IMR-90 (cell line): ENCODE measurements at regions not wholly inside any gene's neighbourhood (a gene's known extent, or its start where the extent isn't known, plus 50 kb on each side); places are given as distances from the start of the nearest gene placed in this dataset.

ENCODE experiments used
- ATAC-seq: fragments of 200-7000 bp; cut with Tn5 transposase; 2 replicates; pipeline ENCODE4 v1.9.1; 2020; ENCODE audit warnings: low read depth, mild to moderate bottlenecking, moderate library complexity
- BruUV-seq: library from RNA; stranded (reverse); fragments of 400-500 nt; replicated peaks from 2 replicates; lab custom pipeline; 2021; lab: Mats Ljungman, UMichigan
- CTCF ChIA-PET: fragments of 300-600 bp; formaldehyde crosslinking; extraction: SDS; loops from one replicate; lab custom pipeline; 2021; ENCODE audit warnings: antibody characterized with exemption; lab: Yijun Ruan, JAX
- POLR2A ChIA-PET: fragments of 300-600 bp; sonication (Branson Sonifier 250); formaldehyde crosslinking; loops from one replicate; lab custom pipeline; 2022; ENCODE audit warnings: antibody characterized with exemption; ENCODE audit not compliant: unreplicated experiment; lab: Charles Lee
- DNase-seq: peaks from one replicate; pipeline ENCODE4 v3.0.0; 2013
- H2AFZ ChIP-seq: replicated peaks from 2 replicates; pipeline ENCODE3; 2013; ENCODE audit warnings: low read length, mild to moderate bottlenecking; ENCODE audit not compliant: poor library complexity
- H2AK5ac ChIP-seq: 2 replicates; pipeline ENCODE4 v1.6.1; 2013; ENCODE audit warnings: low read depth, low read length, inconsistent platforms
- H2AK9ac ChIP-seq: replicated peaks from 2 replicates; pipeline ENCODE3; 2013; ENCODE audit warnings: mild to moderate bottlenecking, low read depth, low read length, moderate library complexity; ENCODE audit not compliant: poor library complexity
- H2BK120ac ChIP-seq: 2 replicates; pipeline ENCODE4 v1.6.1; 2013; ENCODE audit warnings: low read depth, low read length, inconsistent platforms
- H2BK15ac ChIP-seq: 3 replicates; pipeline ENCODE4 v1.6.1; 2013; ENCODE audit warnings: low read depth, low read length, inconsistent platforms
- H2BK20ac ChIP-seq: 2 replicates; pipeline ENCODE4 v1.6.1; 2013; ENCODE audit warnings: low read depth, mild to moderate bottlenecking, inconsistent platforms, low read length, moderate library complexity
- H2BK5ac ChIP-seq: 2 replicates; pipeline ENCODE4 v1.6.1; 2013; ENCODE audit warnings: mild to moderate bottlenecking, low read depth, low read length, inconsistent platforms; ENCODE audit not compliant: poor library complexity, severe bottlenecking
- H3K14ac ChIP-seq: replicated peaks from 2 replicates; pipeline ENCODE4 v1.6.1; 2013; ENCODE audit warnings: low read depth, low read length, inconsistent platforms
- H3K18ac ChIP-seq: 2 replicates; pipeline ENCODE4 v1.6.1; 2013; ENCODE audit warnings: low read depth, low read length, control low read depth
- H3K23ac ChIP-seq: 2 replicates; pipeline ENCODE4 v1.6.1; 2013; ENCODE audit warnings: low read depth, low read length, inconsistent platforms
- H3K27ac ChIP-seq: 2 replicates; pipeline ENCODE4 v1.5.1; 2013; ENCODE audit warnings: mild to moderate bottlenecking, control low read depth, low read length; ENCODE audit not compliant: insufficient read depth
- H3K27me3 ChIP-seq: 2 replicates; pipeline ENCODE4 v1.6.1; 2013; ENCODE audit warnings: low read length; ENCODE audit not compliant: control insufficient read depth, insufficient read depth
- H3K36me3 ChIP-seq: 2 replicates; pipeline ENCODE4 v1.6.1; 2013; ENCODE audit warnings: low read length, mixed read lengths; ENCODE audit not compliant: control insufficient read depth, insufficient read depth
- H3K4ac ChIP-seq: 2 replicates; pipeline ENCODE4 v1.6.1; 2013; ENCODE audit warnings: low read depth, low read length, inconsistent platforms
- H3K4me1 ChIP-seq: 2 replicates; pipeline ENCODE4 v1.6.1; 2013; ENCODE audit warnings: low read length, mixed read lengths; ENCODE audit not compliant: control insufficient read depth, insufficient read depth
- H3K4me2 ChIP-seq: 2 replicates; pipeline ENCODE4 v1.6.1; 2013; ENCODE audit warnings: low read depth, mild to moderate bottlenecking, control low read depth, low read length, moderate library complexity
- H3K4me3 ChIP-seq: 2 replicates; pipeline ENCODE4 v1.5.1; 2013; ENCODE audit warnings: low read depth, mild to moderate bottlenecking, control low read depth, low read length, moderate library complexity; ENCODE audit not compliant: insufficient read depth
- H3K56ac ChIP-seq: 2 replicates; pipeline ENCODE4 v1.6.1; 2013; ENCODE audit warnings: low read length, inconsistent platforms; ENCODE audit not compliant: insufficient read depth; ENCODE audit errors: extremely low read depth
- H3K79me1 ChIP-seq, 2 experiments: 2 replicates each; pipeline ENCODE4 v1.6.1; 2013; ENCODE audit warnings: low read length in 2 of 2, inconsistent platforms in 1 of 2, low read depth in 1 of 2
- H3K9ac ChIP-seq: 2 replicates; pipeline ENCODE4 v1.6.1; 2013; ENCODE audit warnings: low read depth, low read length, control low read depth
- H3K9me1 ChIP-seq: 2 replicates; pipeline ENCODE4 v1.6.1; 2013; ENCODE audit warnings: low read length, inconsistent platforms; ENCODE audit not compliant: insufficient read depth
- H3K9me3 ChIP-seq: 2 replicates; pipeline ENCODE4 v1.6.1; 2013; ENCODE audit warnings: low read length; ENCODE audit not compliant: control insufficient read depth, insufficient read depth
- H4K20me1 ChIP-seq: 2 replicates; pipeline ENCODE4 v1.6.1; 2013; ENCODE audit warnings: low read length, inconsistent platforms; ENCODE audit not compliant: insufficient read depth
- H4K5ac ChIP-seq: 2 replicates; pipeline ENCODE4 v1.6.1; 2013; ENCODE audit warnings: mild to moderate bottlenecking, low read depth, low read length, control low read depth
- H4K8ac ChIP-seq, 2 experiments: 2 replicates each; pipeline ENCODE4 v1.6.1; 2013; ENCODE audit warnings: low read depth in 2 of 2, low read length in 2 of 2, control low read depth in 1 of 2, inconsistent platforms in 1 of 2
- H4K91ac ChIP-seq: 2 replicates; pipeline ENCODE4 v1.6.1; 2013; ENCODE audit warnings: low read depth, low read length, inconsistent platforms; ENCODE audit not compliant: insufficient read depth
- BHLHE40 ChIP-seq: fragments of 150-350 bp; IDR thresholded peaks from 2 replicates; pipeline ENCODE4 v1.6.1; 2016; ENCODE audit warnings: mild to moderate bottlenecking, low read depth, low read length
- CEBPB ChIP-seq: IDR thresholded peaks from 2 replicates; pipeline ENCODE4 v1.6.1; 2012; ENCODE audit warnings: low read depth, low read length, improper control_type of control experiment
- CHD1 ChIP-seq: IDR thresholded peaks from 2 replicates; pipeline ENCODE4 v1.6.1; 2012; ENCODE audit warnings: low read depth, low read length, improper control_type of control experiment
- CTCF ChIP-seq: conservative IDR thresholded peaks from 2 replicates; pipeline ENCODE4 v1.5.1; 2012; ENCODE audit warnings: mild to moderate bottlenecking, low read depth, low read length, improper control_type of control experiment
- ELK1 ChIP-seq: fragments of 150-350 bp; IDR thresholded peaks from 2 replicates; pipeline ENCODE4 v1.6.1; 2016; ENCODE audit warnings: low read depth, mild to moderate bottlenecking, low read length, moderate library complexity, borderline replicate concordance
- FOS ChIP-seq: fragments of 150-350 bp; IDR thresholded peaks from 2 replicates; pipeline ENCODE4 v1.6.1; 2016; ENCODE audit warnings: low read depth, low read length
- MAFK ChIP-seq: IDR thresholded peaks from 2 replicates; pipeline ENCODE4 v1.6.1; 2012; ENCODE audit warnings: low read depth, low read length, improper control_type of control experiment
- MAZ ChIP-seq: IDR thresholded peaks from 2 replicates; pipeline ENCODE4 v1.6.1; 2012; ENCODE audit warnings: low read depth, mild to moderate bottlenecking, low read length, improper control_type of control experiment, moderate library complexity, borderline replicate concordance
- MXI1 ChIP-seq: IDR thresholded peaks from 2 replicates; pipeline ENCODE4 v1.6.1; 2012; ENCODE audit warnings: low read depth, mild to moderate bottlenecking, low read length, moderate library complexity, borderline replicate concordance
- NFE2L2 ChIP-seq: fragments of 150-350 bp; IDR thresholded peaks from 2 replicates; pipeline ENCODE4 v1.6.1; 2016; ENCODE audit warnings: low read depth, mild to moderate bottlenecking, low read length
- POLR2A ChIP-seq: IDR thresholded peaks from 2 replicates; pipeline ENCODE4 v1.6.1; 2012; ENCODE audit warnings: mild to moderate bottlenecking, low read depth, low read length
- RAD21 ChIP-seq: IDR thresholded peaks from 2 replicates; pipeline ENCODE4 v1.6.1; 2012; ENCODE audit warnings: low read length, improper control_type of control experiment
- RCOR1 ChIP-seq: IDR thresholded peaks from 2 replicates; pipeline ENCODE4 v1.6.1; 2012; ENCODE audit warnings: mild to moderate bottlenecking, low read length, improper control_type of control experiment; ENCODE audit not compliant: insufficient replicate concordance
- RFX5 ChIP-seq: IDR thresholded peaks from 2 replicates; pipeline ENCODE4 v1.8.0; 2012; ENCODE audit warnings: low read depth, mild to moderate bottlenecking, low read length, moderate library complexity
- SMC3 ChIP-seq: fragments of 150-350 bp; IDR thresholded peaks from 2 replicates; pipeline ENCODE4 v1.6.1; 2016; ENCODE audit warnings: low read depth, mild to moderate bottlenecking, antibody characterized with exemption, low read length, moderate library complexity
- USF2 ChIP-seq: fragments of 150-350 bp; IDR thresholded peaks from 2 replicates; pipeline ENCODE4 v1.6.1; 2017; ENCODE audit warnings: mild to moderate bottlenecking, antibody characterized with exemption, low read length, low read depth
- WGBS, 2 experiments: methylation state at CpG; one replicate each; pipeline versions ENCODE4 v1.1.5 to v1.1.7; 2013; ENCODE audit warnings: missing lambda C conversion rate in 2 of 2; ENCODE audit not compliant: insufficient read length in 1 of 2; ENCODE audit errors: extremely low coverage in 2 of 2; 5-methylcytosine and 5-hydroxymethylcytosine counted together
- dilution Hi-C: fragments of 300-500 bp; cut with HindIII; formaldehyde crosslinking; loops from one replicate; pipeline ENCODE4 v1.14.3; 2018; ENCODE audit warnings: low sequenced_read_pairs; ENCODE audit not compliant: unreplicated experiment
- in situ Hi-C: fragments of 300-500 bp; cut with MboI; formaldehyde crosslinking; loops from 3 replicates; pipeline ENCODE4 v1.14.3; 2019; ENCODE audit warnings: low sequenced_read_pairs, inconsistent platforms, mixed read lengths
- intact Hi-C: fragments of 100-400 bp; cut with micrococcal nuclease; formaldehyde crosslinking; loops from 2 replicates; pipeline ENCODE4 v1.10.0; 2022

GRCh38 chr1:87563211-87563610 is 234.5 kb downstream of the LMO4 start:
- H3K27me3 ChIP-seq: no peaks in the 10 kb centered on the region
- no peak overlapping the region for H2BK5ac ChIP-seq
- no peak overlapping the region for H2AK9ac ChIP-seq
- H3K4me1 ChIP-seq: peaks cover 5% of the 10 kb centered on the region
- H2BK20ac ChIP-seq: no peak overlapping the region
- H2AFZ ChIP-seq: no peak overlapping the region
- no peak overlapping the region for H4K5ac ChIP-seq
- BruUV-seq: no TSS peak
- H3K9me1 ChIP-seq: no peaks in the 10 kb centered on the region
- H4K20me1 ChIP-seq: no peaks in the 10 kb centered on the region
- H3K4me2 ChIP-seq: no peak overlapping the region
- intact Hi-C loops (no loop called here), in situ Hi-C loops (no loop called here), dilution Hi-C loops (no loop called here)
- H3K23ac ChIP-seq: no peak overlapping the region
- ATAC-seq (no peak), DNase-seq (no peak)
- H3K4me3 ChIP-seq: no peak overlapping the region
- H3K9me3 ChIP-seq: no peaks in the 10 kb centered on the region
- no peak overlapping the region for H3K4ac ChIP-seq
- no peaks in the 10 kb centered on the region for H3K36me3 ChIP-seq
- WGBS, 2 experiments: no CpG with 5 or more reads among the region's 4 CpGs
- no peak overlapping the region for H3K9ac ChIP-seq
- H2BK15ac ChIP-seq: no peak overlapping the region
- no peak overlapping the region for H3K18ac ChIP-seq
- H3K79me1 ChIP-seq: no peaks in the 10 kb centered on the region
- TF ChIP-seq MXI1 (no peak), MAFK (no peak), NFE2L2 (no peak), RCOR1 (no peak), MAZ (no peak), ELK1 (no peak), POLR2A (no peak), SMC3 (no peak), CHD1 (no peak), CTCF (no peak), USF2 (no peak), RAD21 (no peak), CEBPB (no peak), RFX5 (no peak), BHLHE40 (no peak), FOS (no peak)
- no peak overlapping the region for H4K91ac ChIP-seq
- H2BK120ac ChIP-seq: no peak overlapping the region
- no peak overlapping the region for H3K27ac ChIP-seq
- ChIA-PET POLR2A (no interaction called here), CTCF (no interaction called here)
- H3K56ac ChIP-seq: no peak overlapping the region
- H4K8ac ChIP-seq: no peak overlapping the region
- no peak overlapping the region for H3K14ac ChIP-seq
- H2AK5ac ChIP-seq: no peak overlapping the region
